H1 (cell line): ENCODE measurements at regions not wholly inside any gene's neighbourhood (a gene's known extent, or its start where the extent isn't known, plus 50 kb on each side); places are given as distances from the start of the nearest gene placed in this dataset.

Experiments
- CTCF ChIA-PET: fragments of 300-600 bp; sonication (Branson Sonifier 250); formaldehyde crosslinking; loops from one replicate; lab custom pipeline; 2021; ENCODE audit not compliant: partially characterized antibody; lab: Charles Lee
- POLR2A ChIA-PET: fragments of 300-600 bp; sonication (Branson Sonifier 250); formaldehyde crosslinking; loops from one replicate; lab custom pipeline; 2021; ENCODE audit warnings: inconsistent platforms; ENCODE audit not compliant: partially characterized antibody; lab: Charles Lee
- DNase-seq, 2 experiments: peaks; one replicate each; pipeline versions ENCODE4 v3.0.0 to v3.0.0-alpha.2; 2010 to 2022; ENCODE audit warnings: low spot score in 2 of 2, low read depth in 1 of 2, mixed read lengths in 1 of 2
- FAIRE-seq: peaks from 2 replicates; lab custom pipeline; 2011; peaks lifted over from hg19 to GRCh38; lab: Jason Lieb, UNC
- H2AFZ ChIP-seq: 2 replicates; pipeline ENCODE4 v1.8.1; 2012; ENCODE audit warnings: low read length, inconsistent platforms
- H2AK5ac ChIP-seq: 2 replicates; pipeline ENCODE4 v1.6.1; 2013; ENCODE audit warnings: low read depth, low read length
- H2BK120ac ChIP-seq: replicated peaks from 2 replicates; pipeline ENCODE3; 2013; ENCODE audit warnings: low read depth, low read length, inconsistent platforms
- H2BK12ac ChIP-seq: 2 replicates; pipeline ENCODE4 v1.6.1; 2013; ENCODE audit warnings: low read depth, low read length
- H2BK15ac ChIP-seq: 2 replicates; pipeline ENCODE4 v1.6.1; 2013; ENCODE audit warnings: low read length
- H2BK20ac ChIP-seq: 2 replicates; pipeline ENCODE4 v1.6.1; 2013; ENCODE audit warnings: low read length
- H2BK5ac ChIP-seq: 2 replicates; pipeline ENCODE4 v1.6.1; 2013; ENCODE audit warnings: low read depth, low read length
- H3K14ac ChIP-seq: 2 replicates; pipeline ENCODE4 v1.6.1; 2013; ENCODE audit warnings: inconsistent platforms; ENCODE audit not compliant: insufficient read length
- H3K18ac ChIP-seq: 2 replicates; pipeline ENCODE4 v1.6.1; 2013; ENCODE audit warnings: low read length; ENCODE audit errors: extremely low read depth
- H3K23ac ChIP-seq: 2 replicates; pipeline ENCODE4 v1.6.1; 2013; ENCODE audit warnings: inconsistent platforms; ENCODE audit not compliant: insufficient read length
- H3K23me2 ChIP-seq: 2 replicates; pipeline ENCODE4 v1.6.1; 2013; ENCODE audit warnings: low read depth, low read length
- H3K27ac ChIP-seq: 2 replicates; pipeline ENCODE4 v1.6.1; 2011; ENCODE audit warnings: low read depth, low read length, inconsistent platforms
- H3K27me3 ChIP-seq, 4 experiments: replicated peaks in 1 of 4; 1 replicate in 1 of 4; 2 replicates in 3 of 4; pipeline versions ENCODE4 v1.6.1 to v1.8.1; 2011 to 2013; ENCODE audit warnings: low read length in 3 of 4, mild to moderate bottlenecking in 3 of 4, inconsistent platforms in 2 of 4, mixed read lengths in 2 of 4, moderate library complexity in 1 of 4; ENCODE audit not compliant: control insufficient read depth in 3 of 4, insufficient read depth in 3 of 4; ENCODE audit errors: extremely low read depth in 1 of 4
- H3K36me3 ChIP-seq, 4 experiments: 2 replicates each; pipeline versions ENCODE4 v1.6.1 to v1.8.1; 2011 to 2013; ENCODE audit warnings: mild to moderate bottlenecking in 4 of 4, low read length in 3 of 4, moderate library complexity in 2 of 4, control low read depth in 1 of 4, inconsistent platforms in 1 of 4; ENCODE audit not compliant: insufficient read depth in 4 of 4, control insufficient read depth in 2 of 4
- H3K4ac ChIP-seq: replicated peaks from 2 replicates; pipeline ENCODE3; 2013; ENCODE audit warnings: low read length, low read depth, mixed read lengths, inconsistent platforms; ENCODE audit not compliant: insufficient read length
- H3K4me1 ChIP-seq, 4 experiments: replicated peaks in 1 of 4; 1 replicate in 1 of 4; 2 replicates in 3 of 4; pipeline versions ENCODE4 v1.6.1 to v1.8.1; 2011 to 2013; ENCODE audit warnings: low read length in 3 of 4, inconsistent platforms in 2 of 4, mixed read lengths in 1 of 4; ENCODE audit not compliant: insufficient read depth in 4 of 4, control insufficient read depth in 3 of 4
- H3K4me2 ChIP-seq, 2 experiments: 2 replicates each; pipeline versions ENCODE4 v1.6.1 to v1.8.1; 2011 to 2013; ENCODE audit warnings: low read depth in 2 of 2, low read length in 2 of 2, control low read depth in 1 of 2, inconsistent platforms in 1 of 2, mild to moderate bottlenecking in 1 of 2; ENCODE audit not compliant: insufficient read depth in 1 of 2
- H3K4me3 ChIP-seq, 4 experiments: fragments of 200-600, 300-600 bp in 1 of 4; sonication (generic), shearing (Covaris generic), sonication (Bioruptor Twin) in 1 of 4; 2 replicates each; pipeline versions ENCODE4 v1.5.1 to v1.8.1; 2011 to 2016; ENCODE audit warnings: low read length in 4 of 4, low read depth in 3 of 4, control low read depth in 2 of 4, inconsistent platforms in 2 of 4, mild to moderate bottlenecking in 2 of 4, mixed read lengths in 1 of 4, moderate library complexity in 1 of 4; ENCODE audit not compliant: insufficient read depth in 2 of 4; ENCODE audit errors: extremely low read depth in 1 of 4
- H3K56ac ChIP-seq: replicated peaks from 2 replicates; pipeline ENCODE3; 2013; ENCODE audit warnings: low read depth, mild to moderate bottlenecking, mixed read lengths, low read length, inconsistent platforms; ENCODE audit not compliant: insufficient read length
- H3K79me1 ChIP-seq: 2 replicates; pipeline ENCODE4 v1.6.1; 2013; ENCODE audit warnings: low read depth, low read length, control low read depth
- H3K79me2 ChIP-seq, 2 experiments: 2 replicates each; pipeline versions ENCODE4 v1.6.1 to v1.8.1; 2012 to 2013; ENCODE audit warnings: low read length in 2 of 2, mild to moderate bottlenecking in 2 of 2, inconsistent platforms in 1 of 2; ENCODE audit not compliant: insufficient read depth in 2 of 2, control insufficient read depth in 1 of 2
- H3K9ac ChIP-seq, 4 experiments: replicated peaks in 1 of 4; 1 replicate in 1 of 4; 2 replicates in 3 of 4; pipeline versions ENCODE4 v1.6.1 to v1.8.1; 2011 to 2013; ENCODE audit warnings: low read depth in 3 of 4, low read length in 3 of 4, control low read depth in 2 of 4, mild to moderate bottlenecking in 2 of 4, moderate library complexity in 2 of 4, inconsistent platforms in 1 of 4; ENCODE audit errors: extremely low read depth in 1 of 4
- H3K9me3 ChIP-seq, 2 experiments: 2 replicates each; pipeline versions ENCODE4 v1.6.1 to v1.8.1; 2012 to 2013; ENCODE audit warnings: mild to moderate bottlenecking in 2 of 2, moderate library complexity in 2 of 2, control low read depth in 1 of 2, inconsistent platforms in 1 of 2, low read depth in 1 of 2, low read length in 1 of 2, mixed read lengths in 1 of 2; ENCODE audit not compliant: insufficient read depth in 2 of 2
- H4K20me1 ChIP-seq, 2 experiments: replicated peaks in 1 of 2; 2 replicates each; pipeline versions ENCODE3 to v1.8.1; 2011 to 2013; ENCODE audit warnings: inconsistent platforms in 2 of 2, low read length in 2 of 2, mild to moderate bottlenecking in 1 of 2; ENCODE audit not compliant: insufficient read depth in 2 of 2, control insufficient read depth in 1 of 2
- H4K5ac ChIP-seq: 2 replicates; pipeline ENCODE4 v1.6.1; 2013; ENCODE audit warnings: low read length, low read depth, mixed read lengths, inconsistent platforms; ENCODE audit not compliant: insufficient read length
- H4K8ac ChIP-seq: 2 replicates; pipeline ENCODE4 v1.8.0; 2013; ENCODE audit warnings: mild to moderate bottlenecking, moderate library complexity, low read length, inconsistent platforms; ENCODE audit not compliant: insufficient read depth; ENCODE audit errors: extremely low read depth
- H4K91ac ChIP-seq: replicated peaks from 2 replicates; pipeline ENCODE3; 2013; ENCODE audit warnings: low read length, mixed read lengths, inconsistent platforms; ENCODE audit not compliant: insufficient read length
- BACH1 ChIP-seq: IDR thresholded peaks from 2 replicates; pipeline ENCODE4 v1.6.1; 2012; ENCODE audit warnings: low read length, improper control_type of control experiment
- CBX5 ChIP-seq: fragments of 300-800, 300-1000 bp; sonication (generic); IDR thresholded peaks from 2 replicates; pipeline ENCODE4 v1.7.1; 2016; ENCODE audit warnings: antibody characterized with exemption, low read length, low read depth
- CBX8 ChIP-seq: fragments of 300-800, 300-1000 bp; sonication (generic); IDR thresholded peaks from 2 replicates; pipeline ENCODE4 v1.7.1; 2016; ENCODE audit warnings: low read depth, low read length, borderline replicate concordance
- CEBPB ChIP-seq: IDR thresholded peaks from 2 replicates; pipeline ENCODE4 v1.6.1; 2012; ENCODE audit warnings: low read depth, low read length
- CHD2 ChIP-seq: IDR thresholded peaks from 2 replicates; pipeline ENCODE4 v1.6.1; 2012; ENCODE audit warnings: low read length, improper control_type of control experiment
- CREB1 ChIP-seq: IDR thresholded peaks from 2 replicates; pipeline ENCODE4 v1.6.1; 2012; ENCODE audit warnings: inconsistent platforms
- EGR1 ChIP-seq: IDR thresholded peaks from 2 replicates; pipeline ENCODE4 v1.6.1; 2011; ENCODE audit warnings: low read depth, low read length, borderline replicate concordance
- JUN ChIP-seq: IDR thresholded peaks from 2 replicates; pipeline ENCODE4 v1.6.1; 2011; ENCODE audit warnings: low read depth, mild to moderate bottlenecking, improper control_type of control experiment, low read length
- JUND ChIP-seq: IDR thresholded peaks from 2 replicates; pipeline ENCODE4 v1.6.1; 2011; ENCODE audit warnings: mild to moderate bottlenecking, improper control_type of control experiment, low read length
- MAFK ChIP-seq: IDR thresholded peaks from 2 replicates; pipeline ENCODE4 v1.6.1; 2012; ENCODE audit warnings: low read depth, mild to moderate bottlenecking, improper control_type of control experiment, low read length
- NRF1 ChIP-seq: IDR thresholded peaks from 2 replicates; pipeline ENCODE4 v1.6.1; 2011; ENCODE audit warnings: mild to moderate bottlenecking, low read depth, low read length, improper control_type of control experiment
- PHF8 ChIP-seq: fragments of 200-600 bp; sonication (generic); conservative IDR thresholded peaks from 2 replicates; pipeline ENCODE4 v1.7.1; 2012; ENCODE audit warnings: low read depth, mild to moderate bottlenecking, inconsistent platforms, low read length, moderate library complexity
- POLR2A ChIP-seq, 2 experiments: IDR thresholded peaks; 1 replicate in 1 of 2; 2 replicates in 1 of 2; pipeline ENCODE4 v1.6.1; 2011; ENCODE audit warnings: low read depth in 2 of 2, low read length in 2 of 2, mild to moderate bottlenecking in 2 of 2; ENCODE audit errors: control extremely low read depth in 1 of 2
- SAP30 ChIP-seq: fragments of 300-600 bp; sonication (generic); IDR thresholded peaks from 2 replicates; pipeline ENCODE4 v1.7.1; 2012; ENCODE audit warnings: low read length, moderate library complexity, mild to moderate bottlenecking, inconsistent platforms; ENCODE audit not compliant: insufficient read depth, insufficient replicate concordance
- SIN3A ChIP-seq, 2 experiments: IDR thresholded peaks in 1 of 2; conservative IDR thresholded peaks in 1 of 2; 2 replicates each; pipeline ENCODE4 v1.6.1; 2011 to 2012; ENCODE audit warnings: low read length in 2 of 2, improper control_type of control experiment in 1 of 2, low read depth in 1 of 2, mild to moderate bottlenecking in 1 of 2
- SIRT6 ChIP-seq: IDR thresholded peaks from one replicate; pipeline ENCODE4 v1.7.1; 2012; ENCODE audit warnings: low read length, inconsistent platforms
- SUZ12 ChIP-seq: fragments of 200-600 bp; sonication (generic); IDR thresholded peaks from 2 replicates; pipeline ENCODE4 v1.6.1; 2012; ENCODE audit warnings: mild to moderate bottlenecking, inconsistent platforms, low read length, moderate library complexity, mixed read lengths
- TBP ChIP-seq: IDR thresholded peaks from 2 replicates; pipeline ENCODE4 v1.6.1; 2011; ENCODE audit warnings: low read depth, low read length, improper control_type of control experiment
- WGBS, 2 experiments: shearing (Covaris generic) in 1 of 2; methylation state at CpG; one replicate each; pipeline versions ENCODE4 v1.1.6 to v1.1.7; 2013 to 2015; ENCODE audit warnings: low lambda C conversion rate in 2 of 2, mixed read lengths in 2 of 2, inconsistent platforms in 1 of 2, low coverage in 1 of 2, missing lambda C conversion rate in 1 of 2; ENCODE audit not compliant: insufficient replicate concordance in 2 of 2, insufficient coverage in 1 of 2, insufficient read length in 1 of 2; ENCODE audit errors: extremely low coverage in 1 of 2, missing lambda C conversion rate in 1 of 2; 5-methylcytosine and 5-hydroxymethylcytosine counted together

DNA sequence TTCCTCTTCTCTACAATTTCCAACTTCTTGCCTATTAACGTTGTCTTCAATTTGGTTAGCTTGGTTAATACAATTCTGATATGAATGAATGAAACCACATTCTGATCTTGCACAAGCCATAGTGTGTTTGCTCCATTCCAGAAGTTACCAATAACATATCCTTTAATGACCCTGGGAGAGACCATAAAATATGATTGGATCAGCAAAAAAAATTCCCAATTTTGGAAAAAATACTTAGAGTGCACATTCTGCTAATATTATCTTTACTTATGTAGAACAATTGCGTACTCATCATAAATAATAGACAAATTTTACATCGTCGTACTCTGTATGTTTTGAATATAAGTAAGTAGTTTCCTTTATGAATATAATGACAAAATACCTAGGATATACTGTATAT, 117.2 kb downstream of the SLITRK5 start:
- Histone ChIP-seq H2BK12ac (no peak overlapping the region), H2BK20ac (no peak overlapping the region), H2AK5ac (no peak overlapping the region), H3K27me3 (no peaks in the 10 kb centered on the region), H3K79me2 (no peaks in the 10 kb centered on the region), H2BK120ac (no peak overlapping the region), H3K79me1 (no peaks in the 10 kb centered on the region), H4K8ac (no peak overlapping the region), H2BK5ac (no peak overlapping the region), H3K23ac (no peak overlapping the region), H4K20me1 (no peaks in the 10 kb centered on the region), H3K36me3 (no peaks in the 10 kb centered on the region), H3K23me2 (no peaks in the 10 kb centered on the region), H3K9ac (no peak overlapping the region), H3K18ac (no peak overlapping the region), H3K4me3 (no peak overlapping the region), H2BK15ac (no peak overlapping the region), H3K27ac (no peak overlapping the region), H4K5ac (no peak overlapping the region), H3K14ac (no peak overlapping the region), H2AFZ (no peak overlapping the region), H4K91ac (no peak overlapping the region), H3K4me1 (no peaks in the 10 kb centered on the region), H3K4ac (no peak overlapping the region), H3K9me3 (no peaks in the 10 kb centered on the region), H3K4me2 (no peak overlapping the region), H3K56ac (no peak overlapping the region)
- ChIA-PET POLR2A (no interaction called here), CTCF (no interaction called here)
- WGBS, 2 experiments = 92% methylated on average over 4 of the region's 4 CpGs; no CpG with 5 or more reads in 1 of the 2 experiments
- FAIRE-seq = no peak
- TF ChIP-seq BACH1 = no peak
- no peak for TF ChIP-seq CEBPB
- TF ChIP-seq JUN = no peak
- no peak for TF ChIP-seq SIN3A (conservative IDR thresholded peaks at IDR 0.05 in 1 of 2, IDR thresholded peaks at IDR 0.05 in 1 of 2; ENCODE audit: low read depth in 1 of 2, low read length in 2 of 2)
- TF ChIP-seq SUZ12 = no peak
- no peak for TF ChIP-seq CBX8
- no peak for TF ChIP-seq CHD2
- no peak for TF ChIP-seq SAP30
- no peak for TF ChIP-seq SIRT6
- no peak for TF ChIP-seq PHF8
- no peak for TF ChIP-seq EGR1
- TF ChIP-seq POLR2A (IDR thresholded peaks at IDR 0.05; ENCODE audit: control extremely low read depth in 1 of 2, low read depth in 2 of 2, low read length in 2 of 2) = no peak
- no peak for TF ChIP-seq CBX5
- no peak for TF ChIP-seq NRF1
- no peak for TF ChIP-seq CREB1
- TF ChIP-seq JUND = no peak
- no peak for TF ChIP-seq MAFK
- TF ChIP-seq TBP = no peak
- DNase-seq = no peak
